Urothelium cell line (cell line): ENCODE measurements at regions not wholly inside any gene's neighbourhood (a gene's known extent, or its start where the extent isn't known, plus 50 kb on each side); places are given as distances from the start of the nearest gene placed in this dataset.

Experiments
- DNase-seq: peaks from one replicate; pipeline ENCODE4 v3.0.0; 2011; ENCODE audit warnings: low spot score, mixed read lengths
- FAIRE-seq: peaks from 2 replicates; lab custom pipeline; 2011; peaks lifted over from hg19 to GRCh38; lab: Jason Lieb, UNC

- FAIRE-seq (no peak), DNase-seq (no peak)
Measured at GRCh38 chr16:9248162-9248561, 156.7 kb downstream of the HAPSTR1 start.

- no peak for DNase-seq
- no peak for FAIRE-seq
Measured at GRCh38 chr16:9249534-9249933, 158.1 kb downstream of the HAPSTR1 start.

GRCh38 chr16:9251026-9251425 lies 159.6 kb downstream of the HAPSTR1 start:
- DNase-seq (no peak), FAIRE-seq (no peak)

DNA sequence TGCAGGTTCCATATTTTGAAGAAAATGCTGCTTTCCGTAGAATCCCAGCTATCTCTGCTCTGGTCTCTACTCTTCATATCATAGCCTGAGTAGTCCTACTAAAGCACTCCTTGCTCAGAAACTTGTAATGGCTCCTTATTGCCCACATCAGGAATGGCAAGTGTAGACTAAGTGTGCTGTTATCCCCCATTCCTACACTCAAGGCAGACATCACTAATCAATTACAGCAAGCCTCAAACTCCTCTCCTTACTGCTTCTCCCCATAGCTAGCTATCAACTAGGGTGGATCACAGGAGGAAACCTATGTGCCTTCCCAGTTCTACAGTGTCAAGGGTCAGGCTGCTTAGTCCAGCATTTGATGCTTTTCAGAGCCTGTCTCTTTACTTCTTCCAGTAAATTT lies 163.4 kb downstream of the HAPSTR1 start:
- DNase-seq (no peak), FAIRE-seq (no peak)

DNA sequence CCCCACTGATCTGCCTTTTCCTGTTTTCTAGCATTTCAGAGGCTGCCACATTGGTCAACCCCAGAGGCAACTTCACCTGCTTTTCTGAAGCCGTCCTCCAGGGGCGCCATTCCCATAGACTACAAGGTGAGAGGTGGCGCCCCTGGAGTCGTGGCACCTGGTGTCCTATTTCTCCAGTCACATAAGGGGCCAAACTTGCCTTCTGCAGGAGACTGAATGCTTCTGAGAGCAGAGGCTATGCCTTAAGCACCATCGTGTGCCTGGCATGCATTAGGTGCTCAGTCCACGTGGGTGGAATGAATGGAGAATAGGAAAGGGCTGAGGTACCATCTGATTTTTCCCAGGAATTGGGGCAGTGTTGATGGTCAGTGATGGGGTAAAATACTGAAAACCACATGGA lies 164.8 kb downstream of the HAPSTR1 start:
- DNase-seq (peak; percentile 44), FAIRE-seq (no peak)

DNA sequence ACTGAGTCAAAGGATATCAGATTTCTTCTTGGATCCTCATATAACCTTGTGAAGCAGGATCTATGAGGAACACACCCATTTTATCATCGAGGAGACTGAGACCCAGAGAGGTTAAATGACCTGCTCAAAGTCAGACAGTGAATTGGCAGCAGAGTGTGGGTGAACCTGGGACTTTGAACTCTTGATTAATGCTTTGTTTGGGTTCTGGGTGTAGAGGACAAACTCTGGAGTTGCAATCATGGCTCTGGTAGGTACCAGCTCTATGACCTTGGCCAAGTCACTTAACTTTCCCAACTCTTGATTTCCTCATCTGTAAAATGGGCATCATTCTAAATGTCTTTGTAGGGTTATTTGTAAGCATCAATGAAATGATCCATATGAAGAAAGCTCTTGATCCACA lies 166.4 kb downstream of the HAPSTR1 start:
- FAIRE-seq = no peak
- DNase-seq = no peak

GRCh38 chr16:9258423-9259051 lies 167.1 kb downstream of the HAPSTR1 start:
- FAIRE-seq = no peak
- peak; percentile 51 for DNase-seq

GRCh38 chr16:9259914-9260608 lies 168.6 kb downstream of the HAPSTR1 start:
- DNase-seq (no peak), FAIRE-seq (no peak)

- no peak for FAIRE-seq
- DNase-seq = no peak
Measured at GRCh38 chr16:9260666-9261065, 169.2 kb downstream of the HAPSTR1 start.

DNA sequence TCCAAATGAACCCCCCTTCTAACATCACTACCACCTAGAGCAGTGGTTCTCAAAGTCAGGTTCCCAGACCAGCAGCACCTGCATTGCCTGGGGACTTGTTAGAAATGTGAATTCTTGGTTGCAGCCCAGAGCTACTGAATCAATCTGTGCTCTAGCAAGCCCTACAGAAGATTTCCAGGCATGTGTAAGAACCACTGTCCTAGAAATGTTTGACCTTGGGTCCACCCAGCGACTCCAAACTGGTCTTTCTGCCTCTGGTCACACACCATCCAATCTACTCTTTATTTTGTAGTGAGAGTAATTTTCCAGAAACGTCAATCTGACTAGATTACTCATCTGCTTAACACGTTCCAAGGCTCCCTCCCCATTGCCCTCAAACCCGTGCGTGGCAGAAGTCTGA lies 169.9 kb downstream of the HAPSTR1 start:
- no peak for FAIRE-seq

DNA sequence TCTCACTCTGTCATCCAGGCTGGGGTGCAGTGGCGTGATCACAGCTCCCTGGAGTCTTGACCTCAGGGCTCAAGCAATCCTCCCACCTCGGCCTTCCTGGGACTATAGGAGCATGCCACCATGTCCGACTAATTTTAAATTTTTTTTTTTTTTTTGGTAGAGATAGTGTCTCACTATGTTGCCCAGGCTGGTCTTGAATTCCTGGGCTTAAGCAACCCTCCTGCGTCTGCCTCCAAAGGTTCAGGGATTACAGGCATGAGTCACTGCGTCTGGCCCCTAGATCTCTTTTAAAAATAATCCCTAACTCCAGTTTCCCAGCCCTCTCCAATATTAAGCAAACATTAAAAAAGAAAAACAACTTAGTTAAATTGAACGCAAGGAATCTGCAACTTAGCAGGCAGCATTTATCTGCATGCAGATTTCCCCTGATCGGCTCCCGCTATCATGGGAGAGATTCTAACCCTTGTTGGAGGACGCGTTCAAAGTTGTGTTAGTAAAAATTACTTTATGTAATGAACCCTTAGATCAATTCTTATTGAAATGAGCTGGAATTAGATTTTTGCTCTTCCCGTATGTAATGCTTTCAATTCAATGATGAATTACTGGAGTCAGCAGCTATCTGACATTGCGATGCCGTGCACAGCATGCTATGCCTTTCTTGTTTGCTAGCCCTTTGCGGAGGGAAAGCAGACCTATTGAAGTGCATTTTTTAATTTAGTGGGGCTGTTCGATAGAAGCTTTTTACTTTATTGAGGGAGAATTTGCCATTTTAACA lies 171.7 kb downstream of the HAPSTR1 start:
- DNase-seq (no peak), FAIRE-seq (no peak)

More for the DNA sequence above, 169.9 kb downstream of the HAPSTR1 start:
- no peak for DNase-seq

DNA sequence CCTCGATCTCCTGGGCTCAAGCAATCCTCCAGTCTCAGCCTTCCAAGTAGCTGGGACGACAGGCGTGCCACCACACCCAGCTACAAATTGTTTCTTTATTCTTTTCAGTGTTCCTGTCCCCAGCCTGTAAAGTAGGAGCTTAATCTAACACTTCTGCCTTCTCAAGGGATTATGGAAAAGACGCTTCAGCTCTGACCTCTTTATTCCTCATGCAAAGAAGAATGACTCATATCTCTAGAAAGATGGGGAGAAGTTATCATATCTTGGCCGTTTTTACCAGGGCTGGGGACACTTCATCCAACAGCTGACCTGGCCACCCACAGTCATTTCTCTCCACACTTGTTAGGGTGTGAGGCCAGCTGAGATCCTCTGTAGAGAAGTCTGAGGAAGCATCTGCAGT lies 172.6 kb downstream of the HAPSTR1 start:
- no peak for DNase-seq
- no peak for FAIRE-seq

DNA sequence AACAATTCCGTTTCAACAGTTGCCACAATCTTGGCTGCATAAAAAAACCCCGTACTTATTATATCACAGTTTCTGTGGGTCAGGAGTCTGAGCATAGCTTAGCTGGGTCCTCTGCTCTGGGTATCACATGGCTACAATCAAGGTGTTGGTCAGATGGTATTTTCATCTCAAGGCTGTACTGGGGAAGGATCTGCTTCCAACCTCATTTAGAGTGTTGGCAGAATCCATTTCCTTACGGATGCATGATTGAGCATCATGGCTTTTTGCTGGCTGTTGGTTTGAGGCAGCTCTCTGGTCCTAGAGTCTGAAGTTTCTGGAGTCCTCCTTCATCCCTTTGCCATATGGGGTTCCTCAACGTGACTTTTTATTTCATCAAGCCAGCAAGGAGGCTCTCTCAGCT lies 177.0 kb downstream of the HAPSTR1 start:
- no peak for DNase-seq

GRCh38 chr16:9270424-9270823 lies 179.0 kb downstream of the HAPSTR1 start:
- DNase-seq (no peak), FAIRE-seq (no peak)

More for the DNA sequence above, 177.0 kb downstream of the HAPSTR1 start:
- no peak for FAIRE-seq

GRCh38 chr16:9270941-9271340 lies 179.5 kb downstream of the HAPSTR1 start:
- DNase-seq = no peak
- peak; percentile 65 for FAIRE-seq

GRCh38 chr16:9271841-9272240 lies 180.4 kb downstream of the HAPSTR1 start:
- FAIRE-seq = no peak
- DNase-seq = no peak

DNA sequence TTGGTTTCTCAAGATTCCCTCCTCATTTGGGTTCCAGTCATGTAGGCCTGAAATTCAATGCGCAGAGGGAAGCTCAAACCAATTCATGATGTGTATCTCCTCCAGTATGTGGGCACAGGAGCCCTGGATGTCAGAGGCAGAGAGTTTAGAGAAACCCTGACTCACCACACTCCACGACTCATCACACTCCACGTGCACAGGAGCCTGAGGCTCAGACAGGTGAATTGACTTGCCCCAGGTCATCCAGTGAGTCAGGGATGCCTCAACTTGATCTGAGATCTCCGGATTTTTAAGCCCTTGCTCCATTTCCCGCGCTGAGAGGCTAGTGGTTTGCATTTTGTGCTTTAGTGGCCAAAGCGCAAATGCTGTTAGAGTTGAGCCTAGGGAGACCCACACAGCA lies 183.9 kb downstream of the HAPSTR1 start:
- DNase-seq (no peak), FAIRE-seq (no peak)

DNA sequence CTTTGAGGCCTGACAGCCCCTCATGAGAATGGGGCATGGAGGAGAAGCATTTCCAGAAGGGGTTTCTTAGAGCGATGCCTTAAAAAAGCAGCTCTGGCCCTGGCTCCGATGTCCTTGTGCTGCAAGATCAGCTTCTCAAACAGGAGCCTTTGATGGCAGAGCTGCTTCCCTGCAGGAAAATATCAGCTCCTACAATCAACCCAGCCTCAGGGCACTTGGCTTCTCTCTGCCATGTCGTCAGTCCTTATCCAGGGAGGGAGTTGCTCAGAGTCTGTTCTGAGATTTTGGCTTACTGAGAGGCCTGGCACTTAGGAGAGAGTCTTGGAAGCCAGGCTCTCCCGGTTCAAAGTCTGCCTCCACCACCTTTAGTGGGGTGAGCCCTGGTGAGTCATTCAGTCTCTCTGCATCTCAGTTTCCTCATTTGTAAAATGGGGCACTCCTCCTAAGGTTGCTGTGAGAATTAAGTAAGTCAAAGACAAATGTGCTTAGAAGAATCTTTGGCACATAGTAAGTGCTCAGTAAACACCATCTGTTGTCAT lies 184.4 kb downstream of the HAPSTR1 start:
- FAIRE-seq = no peak
- no peak for DNase-seq

GRCh38 chr16:9279291-9280068 lies 188.0 kb downstream of the HAPSTR1 start:
- no peak for FAIRE-seq

GRCh38 chr16:9280069-9280466 lies 188.6 kb downstream of the HAPSTR1 start:
- DNase-seq (no peak), FAIRE-seq (no peak)

More at GRCh38 chr16:9279291-9280068, 188.0 kb downstream of the HAPSTR1 start:
- no peak for DNase-seq

- DNase-seq = no peak
Measured at GRCh38 chr16:9286930-9287329, 195.5 kb downstream of the HAPSTR1 start.

More at GRCh38 chr16:9286930-9287329, 195.5 kb downstream of the HAPSTR1 start:
- no peak for FAIRE-seq
